HG03378 (cell line): ENCODE measurements at regions not wholly inside any gene's neighbourhood (a gene's known extent, or its start where the extent isn't known, plus 50 kb on each side); places are given as distances from the start of the nearest gene placed in this dataset.

Experiments
- ATAC-seq: cut with Tn5 transposase; IDR thresholded peaks from one replicate; pipeline ENCODE4 v1.9.1; 2021; ENCODE audit warnings: mild to moderate bottlenecking, moderate library complexity; ENCODE audit not compliant: unreplicated experiment

- no peak for ATAC-seq
Measured at GRCh38 chr12:125222876-125223275, 157.6 kb downstream of the AACS start.

- ATAC-seq = no peak
Measured at GRCh38 chr12:125225641-125226040, 160.4 kb downstream of the AACS start.

- no peak for ATAC-seq
Measured at GRCh38 chr12:125228519-125229260, 163.5 kb downstream of the AACS start.

GRCh38 chr12:125229878-125230530, 164.8 kb downstream of the AACS start:
- ATAC-seq = no peak

GRCh38 chr12:125233319-125233718, 168.1 kb downstream of the AACS start:
- no peak for ATAC-seq

GRCh38 chr12:125239563-125239962, 174.3 kb downstream of the AACS start:
- no peak for ATAC-seq

- no peak for ATAC-seq
Measured at GRCh38 chr12:125240717-125241116, 175.5 kb downstream of the AACS start.

GRCh38 chr12:125243811-125244210, 178.6 kb downstream of the AACS start:
- no peak for ATAC-seq

GRCh38 chr12:125244338-125244737, 179.1 kb downstream of the AACS start:
- ATAC-seq = no peak

GRCh38 chr12:125245581-125246557, 180.6 kb downstream of the AACS start:
- no peak for ATAC-seq

- ATAC-seq = no peak
Measured at GRCh38 chr12:125247477-125247876, 182.2 kb downstream of the AACS start.

GRCh38 chr12:125249066-125249824, 184.0 kb downstream of the AACS start:
- no peak for ATAC-seq

GRCh38 chr12:125249932-125250331, 184.7 kb downstream of the AACS start:
- no peak for ATAC-seq

GRCh38 chr12:125254236-125254635, 189.0 kb downstream of the AACS start:
- no peak for ATAC-seq

- no peak for ATAC-seq
Measured at GRCh38 chr12:125254856-125255255, 189.6 kb downstream of the AACS start.

- ATAC-seq = no peak
Measured at GRCh38 chr12:125255935-125256633, 190.8 kb downstream of the AACS start.

- ATAC-seq = no peak
Measured at GRCh38 chr12:125256634-125256936, 191.3 kb downstream of the AACS start.

- ATAC-seq = no peak
Measured at GRCh38 chr12:125259178-125259867, 194.1 kb downstream of the AACS start.

GRCh38 chr12:125262851-125263250, 197.6 kb downstream of the AACS start:
- no peak for ATAC-seq

GRCh38 chr12:125263385-125263784, 198.2 kb downstream of the AACS start:
- no peak for ATAC-seq
